ENCODE measurements at regions not wholly inside any gene's neighbourhood (a gene's known extent, or its start where the extent isn't known, plus 50 kb on each side); places are given as distances from the start of the nearest gene placed in this dataset.

DNA sequence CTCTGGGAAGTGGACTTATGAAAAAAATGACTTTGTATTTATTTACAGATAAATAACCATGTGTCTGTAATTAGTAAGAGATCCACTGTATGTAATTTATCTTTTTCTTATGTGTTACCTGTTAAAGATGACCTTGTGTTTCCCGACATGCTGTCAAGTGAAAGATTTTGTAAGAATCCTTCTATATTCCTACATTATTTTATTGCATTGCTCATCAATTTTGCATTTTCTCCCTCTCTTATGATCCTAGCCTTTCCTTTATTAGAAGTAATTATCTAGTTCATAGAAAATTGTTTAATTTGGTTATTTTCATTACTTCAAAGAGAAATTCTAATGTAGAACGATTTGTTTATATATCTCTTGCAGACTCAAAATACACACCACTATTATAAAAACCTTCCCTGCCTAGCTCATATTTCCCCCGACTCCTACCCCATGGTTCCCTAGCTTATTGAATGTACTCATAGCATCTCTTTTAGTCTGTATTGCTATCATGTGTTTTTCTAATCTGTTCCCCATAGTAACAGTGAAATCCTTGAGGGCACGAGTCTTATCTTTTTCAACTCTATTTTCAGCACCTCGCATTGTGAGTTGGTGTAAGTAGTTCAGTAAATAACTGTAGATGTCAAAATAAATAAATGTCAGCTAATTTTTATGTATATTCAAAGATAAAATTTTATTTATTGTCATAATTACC is 774.4 kb downstream of the HDGFL1 start:
- CTCF ChIA-PET: interaction anchor here (0.7 kb wide), 1 partner anchor 20 kb away, joined by 3 read pairs; no protein-coding TSS in a partner anchor
- POLR2A ChIA-PET: no interaction called here
- no peaks in the 10 kb centered on the region for H3K27me3 Mint-ChIP-seq (ENCODE audit: low read depth)
- TF ChIP-seq ZNF671 (CRISPR knock-in tag; IDR thresholded peaks at IDR 0.05) (no peak), NFE2L1 (CRISPR knock-in tag; IDR thresholded peaks at IDR 0.05) (no peak), ZNF416 (CRISPR knock-in tag; IDR thresholded peaks at IDR 0.05) (no peak), KAT7 (CRISPR knock-in tag; IDR thresholded peaks at IDR 0.05; ENCODE audit: borderline replicate concordance) (no peak), ATF3 (CRISPR knock-in tag; conservative IDR thresholded peaks at IDR 0.05) (no peak), SMAD3 (CRISPR knock-in tag; IDR thresholded peaks at IDR 0.05; ENCODE audit: borderline replicate concordance) (no peak)
- 0 out of 2 replicates have a peak, but pooled peaks cover 3% of the 10 kb centered on the region for H3K9me3 Mint-ChIP-seq
- no peak overlapping the region for H3K27ac Mint-ChIP-seq
- no peak overlapping the region for H3K4me3 Mint-ChIP-seq
- ATAC-seq (no peak), DNase-seq (ENCODE audit: low spot score) (no peak)
- no peaks in the 10 kb centered on the region for H3K36me3 Mint-ChIP-seq
- H3K4me1 Mint-ChIP-seq: no peaks in the 10 kb centered on the region

- ATAC-seq (no peak), DNase-seq (ENCODE audit: low spot score) (no peak)
- Mint-ChIP-seq H3K36me3 (no peaks in the 10 kb centered on the region), H3K27ac (no peak overlapping the region), H3K4me1 (no peaks in the 10 kb centered on the region), H3K27me3 (ENCODE audit: low read depth) (no peaks in the 10 kb centered on the region), H3K9me3 (0 out of 2 replicates have a peak, but pooled peaks cover 3% of the 10 kb centered on the region), H3K4me3 (no peak overlapping the region)
- ChIA-PET POLR2A (no interaction called here), CTCF (no interaction called here)
- TF ChIP-seq RELA (CRISPR knock-in tag; IDR thresholded peaks at IDR 0.05; ENCODE audit: borderline replicate concordance) (no peak), ZNF416 (CRISPR knock-in tag; IDR thresholded peaks at IDR 0.05) (no peak), ZNF396 (CRISPR knock-in tag; IDR thresholded peaks at IDR 0.05; ENCODE audit: borderline replicate concordance) (no peak), OVOL2 (CRISPR knock-in tag; IDR thresholded peaks at IDR 0.05; ENCODE audit: borderline replicate concordance) (no peak), MLX (CRISPR knock-in tag; IDR thresholded peaks at IDR 0.05) (no peak), RORB (CRISPR knock-in tag; IDR thresholded peaks at IDR 0.05) (no peak)
Measured at GRCh38 chr6:23348185-23348584, 777.8 kb upstream of the NRSN1 start.

DNA sequence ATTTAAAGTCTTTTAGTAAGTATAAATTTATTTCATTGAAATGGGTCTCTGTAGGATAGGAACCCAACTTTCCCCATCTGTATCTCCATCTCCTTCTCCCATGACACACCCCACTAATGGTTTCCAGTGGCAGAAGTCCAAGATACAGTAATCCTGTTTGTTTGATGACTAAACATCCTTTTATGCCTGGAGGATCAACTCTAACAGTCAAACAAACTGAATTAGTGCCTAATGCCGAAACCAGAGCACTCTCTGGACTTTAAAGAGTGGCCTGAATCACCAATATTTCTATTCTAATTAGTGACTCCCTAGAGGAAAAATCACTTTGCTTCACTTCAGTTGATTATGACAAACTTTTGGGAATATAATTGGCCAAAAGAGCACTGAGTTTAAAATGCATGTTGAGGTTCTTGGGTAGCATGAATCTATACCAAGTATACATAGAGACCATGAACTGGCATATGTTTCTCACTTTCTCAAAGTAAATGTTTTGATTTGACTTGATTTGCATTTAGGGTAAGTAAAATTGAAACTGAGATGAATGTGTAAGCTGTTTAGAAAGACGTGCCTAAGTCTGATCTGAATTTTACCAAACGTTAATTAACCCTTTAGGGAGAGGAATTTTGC is 776.4 kb upstream of the NRSN1 start:
- ChIA-PET CTCF (no interaction called here), POLR2A (no interaction called here)
- no peak for ATAC-seq
- no peak for TF ChIP-seq ZNF416 (CRISPR knock-in tag; IDR thresholded peaks at IDR 0.05)
- TF ChIP-seq ELF4 (CRISPR knock-in tag; IDR thresholded peaks at IDR 0.05; ENCODE audit: low read depth): no peak
- TF ChIP-seq ZNF232 (CRISPR knock-in tag; IDR thresholded peaks at IDR 0.05): no peak
- no peak for TF ChIP-seq NR2C2 (CRISPR knock-in tag; IDR thresholded peaks at IDR 0.05)
- no peak for TF ChIP-seq NFYB (CRISPR knock-in tag; conservative IDR thresholded peaks at IDR 0.05; ENCODE audit: low read depth)
- no peak for TF ChIP-seq ZNF423 (CRISPR knock-in tag; IDR thresholded peaks at IDR 0.05)
- TF ChIP-seq, protein P1, sequence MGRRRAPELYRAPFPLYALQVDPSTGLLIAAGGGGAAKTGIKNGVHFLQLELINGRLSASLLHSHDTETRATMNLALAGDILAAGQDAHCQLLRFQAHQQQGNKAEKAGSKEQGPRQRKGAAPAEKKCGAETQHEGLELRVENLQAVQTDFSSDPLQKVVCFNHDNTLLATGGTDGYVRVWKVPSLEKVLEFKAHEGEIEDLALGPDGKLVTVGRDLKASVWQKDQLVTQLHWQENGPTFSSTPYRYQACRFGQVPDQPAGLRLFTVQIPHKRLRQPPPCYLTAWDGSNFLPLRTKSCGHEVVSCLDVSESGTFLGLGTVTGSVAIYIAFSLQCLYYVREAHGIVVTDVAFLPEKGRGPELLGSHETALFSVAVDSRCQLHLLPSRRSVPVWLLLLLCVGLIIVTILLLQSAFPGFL (CRISPR knock-in tag; IDR thresholded peaks at IDR 0.05; ENCODE audit: borderline replicate concordance): no peak
- no peak for TF ChIP-seq E2F4 (CRISPR knock-in tag; IDR thresholded peaks at IDR 0.05; ENCODE audit: borderline replicate concordance, low read depth)
- TF ChIP-seq, protein P2, sequence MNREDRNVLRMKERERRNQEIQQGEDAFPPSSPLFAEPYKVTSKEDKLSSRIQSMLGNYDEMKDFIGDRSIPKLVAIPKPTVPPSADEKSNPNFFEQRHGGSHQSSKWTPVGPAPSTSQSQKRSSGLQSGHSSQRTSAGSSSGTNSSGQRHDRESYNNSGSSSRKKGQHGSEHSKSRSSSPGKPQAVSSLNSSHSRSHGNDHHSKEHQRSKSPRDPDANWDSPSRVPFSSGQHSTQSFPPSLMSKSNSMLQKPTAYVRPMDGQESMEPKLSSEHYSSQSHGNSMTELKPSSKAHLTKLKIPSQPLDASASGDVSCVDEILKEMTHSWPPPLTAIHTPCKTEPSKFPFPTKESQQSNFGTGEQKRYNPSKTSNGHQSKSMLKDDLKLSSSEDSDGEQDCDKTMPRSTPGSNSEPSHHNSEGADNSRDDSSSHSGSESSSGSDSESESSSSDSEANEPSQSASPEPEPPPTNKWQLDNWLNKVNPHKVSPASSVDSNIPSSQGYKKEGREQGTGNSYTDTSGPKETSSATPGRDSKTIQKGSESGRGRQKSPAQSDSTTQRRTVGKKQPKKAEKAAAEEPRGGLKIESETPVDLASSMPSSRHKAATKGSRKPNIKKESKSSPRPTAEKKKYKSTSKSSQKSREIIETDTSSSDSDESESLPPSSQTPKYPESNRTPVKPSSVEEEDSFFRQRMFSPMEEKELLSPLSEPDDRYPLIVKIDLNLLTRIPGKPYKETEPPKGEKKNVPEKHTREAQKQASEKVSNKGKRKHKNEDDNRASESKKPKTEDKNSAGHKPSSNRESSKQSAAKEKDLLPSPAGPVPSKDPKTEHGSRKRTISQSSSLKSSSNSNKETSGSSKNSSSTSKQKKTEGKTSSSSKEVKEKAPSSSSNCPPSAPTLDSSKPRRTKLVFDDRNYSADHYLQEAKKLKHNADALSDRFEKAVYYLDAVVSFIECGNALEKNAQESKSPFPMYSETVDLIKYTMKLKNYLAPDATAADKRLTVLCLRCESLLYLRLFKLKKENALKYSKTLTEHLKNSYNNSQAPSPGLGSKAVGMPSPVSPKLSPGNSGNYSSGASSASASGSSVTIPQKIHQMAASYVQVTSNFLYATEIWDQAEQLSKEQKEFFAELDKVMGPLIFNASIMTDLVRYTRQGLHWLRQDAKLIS (CRISPR knock-in tag; IDR thresholded peaks at IDR 0.05; ENCODE audit: borderline replicate concordance): no peak
- Mint-ChIP-seq H3K36me3 (no peaks in the 10 kb centered on the region), H3K27me3 (ENCODE audit: low read depth) (no peaks in the 10 kb centered on the region), H3K9me3 (0 out of 2 replicates have a peak, but pooled peaks cover 3% of the 10 kb centered on the region), H3K4me1 (no peaks in the 10 kb centered on the region), H3K4me3 (no peak overlapping the region), H3K27ac (no peak overlapping the region)
- DNase-seq (ENCODE audit: low spot score): no peak
